CMK (cell line): ENCODE measurements at regions not wholly inside any gene's neighbourhood (a gene's known extent, or its start where the extent isn't known, plus 50 kb on each side); places are given as distances from the start of the nearest gene placed in this dataset.
"Not testable (repeated sequence)": the region's sequence is repeated elsewhere in the genome, so short reads cannot be mapped to it uniquely, and the experiment has no call there.

ENCODE experiments used
- DNase-seq: peaks from one replicate; pipeline ENCODE4 v3.0.0-alpha.2; 2010; ENCODE audit warnings: low read depth

- no peak for DNase-seq
Observed at GRCh38 chrX:109782994-109783700, 50.1 kb upstream of the ACSL4 start.

GRCh38 chrX:109783701-109784079, 50.6 kb upstream of the ACSL4 start:
- no peak for DNase-seq

- DNase-seq: no peak
Observed at GRCh38 chrX:109785053-109785452, 52.0 kb upstream of the ACSL4 start.

GRCh38 chrX:109790511-109790910, 57.5 kb upstream of the ACSL4 start:
- DNase-seq: not testable (repeated sequence)

- DNase-seq: no peak
Observed at GRCh38 chrX:109793191-109793590, 60.1 kb upstream of the ACSL4 start.

- DNase-seq: no peak
Observed at GRCh38 chrX:109795682-109796081, 62.6 kb upstream of the ACSL4 start.

- no peak for DNase-seq
Observed at GRCh38 chrX:109797311-109797975, 64.4 kb upstream of the ACSL4 start.

GRCh38 chrX:109812236-109812635, 79.2 kb upstream of the ACSL4 start:
- no peak for DNase-seq

- peak; percentile 33 for DNase-seq
Observed at GRCh38 chrX:109813236-109813635, 80.2 kb upstream of the ACSL4 start.

- no peak for DNase-seq
Observed at GRCh38 chrX:109818976-109819375, 85.9 kb upstream of the ACSL4 start.

GRCh38 chrX:109822861-109823260, 89.8 kb upstream of the ACSL4 start:
- DNase-seq: no peak

GRCh38 chrX:109826954-109827708, 94.1 kb upstream of the ACSL4 start:
- DNase-seq: no peak

- no peak for DNase-seq
Observed at GRCh38 chrX:109827772-109828171, 94.7 kb upstream of the ACSL4 start.

- DNase-seq: no peak
Observed at GRCh38 chrX:109830157-109830703, 97.2 kb upstream of the ACSL4 start.

GRCh38 chrX:109830704-109831206, 97.7 kb upstream of the ACSL4 start:
- no peak for DNase-seq

- no peak for DNase-seq
Observed at GRCh38 chrX:109831326-109831985, 98.4 kb upstream of the ACSL4 start.

- no peak for DNase-seq
Observed at GRCh38 chrX:109839694-109840567, 106.9 kb upstream of the ACSL4 start.

- DNase-seq: no peak
Observed at GRCh38 chrX:109840585-109840984, 107.5 kb upstream of the ACSL4 start.

- DNase-seq: no peak
Observed at GRCh38 chrX:109841257-109841656, 108.2 kb upstream of the ACSL4 start.

- DNase-seq: peak; percentile 67
Observed at GRCh38 chrX:109841869-109842579, 109.0 kb upstream of the ACSL4 start.
